A549 (cell line): ENCODE measurements at regions not wholly inside any gene's neighbourhood (a gene's known extent, or its start where the extent isn't known, plus 50 kb on each side); places are given as distances from the start of the nearest gene placed in this dataset.

Source experiments
- ATAC-seq, 2 experiments: fragments of 200-7000 bp in 1 of 2; fragments of >200 bp in 1 of 2; cut with Nextera tagmentation in 1 of 2; cut with Tn5 transposase in 1 of 2; 3 replicates each; pipeline versions ENCODE4 v1.8.0 to v1.9.1; 2018 to 2020; ENCODE audit warnings: mild to moderate bottlenecking in 1 of 2, moderate library complexity in 1 of 2
- CTCF ChIA-PET: fragments of 300-600 bp; sonication (Branson Sonifier 250); formaldehyde crosslinking; extraction: SDS; loops from one replicate; lab custom pipeline; 2021; ENCODE audit warnings: antibody characterized with exemption, inconsistent platforms; lab: Yijun Ruan, JAX
- POLR2A ChIA-PET: fragments of 350-600 bp; formaldehyde crosslinking; extraction: SDS; loops from one replicate; lab custom pipeline; 2021; ENCODE audit warnings: antibody characterized with exemption, inconsistent platforms; lab: Yijun Ruan, JAX
- DNase-seq, 2 experiments: peaks; one replicate each; pipeline versions ENCODE4 v3.0.0 to v3.0.0-alpha.2; 2011 to 2016; ENCODE audit warnings: low read depth in 1 of 2, low spot score in 1 of 2
- FAIRE-seq: peaks from 2 replicates; lab custom pipeline; 2011; peaks lifted over from hg19 to GRCh38; lab: Jason Lieb, UNC
- H3K27ac ChIP-seq, 2 experiments: fragments of >200 bp; sonication (Bioruptor Twin); formaldehyde crosslinking; 3 replicates each; pipeline ENCODE4 v1.5.1; 2016 to 2017
- H3K4me1 ChIP-seq: fragments of >200 bp; sonication (Bioruptor Twin); formaldehyde crosslinking; 3 replicates; pipeline ENCODE4 v1.6.1; 2016
- H3K4me2 ChIP-seq: fragments of >200 bp; sonication (Bioruptor Twin); formaldehyde crosslinking; 3 replicates; pipeline ENCODE4 v1.6.1; 2016
- H3K4me3 ChIP-seq: fragments of >200 bp; sonication (Bioruptor Twin); formaldehyde crosslinking; 3 replicates; pipeline ENCODE4 v1.5.1; 2016
- H3K9me3 ChIP-seq: fragments of >200 bp; sonication (Bioruptor Twin); formaldehyde crosslinking; 3 replicates; pipeline ENCODE4 v1.6.1; 2016
- CBX2 ChIP-seq: fragments of 200-600 bp; sonication (generic); IDR thresholded peaks from 2 replicates; pipeline ENCODE4 v1.6.1; 2016; ENCODE audit warnings: low read depth, mild to moderate bottlenecking, borderline replicate concordance
- CEBPB ChIP-seq, 2 experiments: fragments of >200 bp in 1 of 2; sonication (Bioruptor Twin) in 1 of 2; formaldehyde crosslinking in 1 of 2; IDR thresholded peaks; 2 replicates each; pipeline ENCODE4 v1.6.1; 2012 to 2016
- CHD2 ChIP-seq: fragments of 150-350 bp; IDR thresholded peaks from 2 replicates; pipeline ENCODE4 v1.6.1; 2014; ENCODE audit warnings: low read length; ENCODE audit not compliant: partially characterized antibody
- CHD4 ChIP-seq: fragments of 200-600 bp; sonication (generic); IDR thresholded peaks from 2 replicates; pipeline ENCODE4 v1.6.1; 2016; ENCODE audit warnings: antibody characterized with exemption, mild to moderate bottlenecking, borderline replicate concordance
- EP300 ChIP-seq, 2 experiments: fragments of >200 bp; sonication (Bioruptor Twin); formaldehyde crosslinking; IDR thresholded peaks; 2 replicates in 1 of 2; 3 replicates in 1 of 2; pipeline ENCODE4 v1.6.1; 2016 to 2017
- FOSL2 ChIP-seq, 2 experiments: fragments of 450-650 bp in 1 of 2; fragments of >200 bp in 1 of 2; sonication (Bioruptor Twin) in 1 of 2; formaldehyde crosslinking; IDR thresholded peaks; 2 replicates each; pipeline versions ENCODE4 v1.5.0 to v1.6.1; 2016 to 2020; ENCODE audit warnings: mild to moderate bottlenecking in 1 of 2, moderate library complexity in 1 of 2
- FOXS1 ChIP-seq: fragments of 250-450 bp; sonication (Bioruptor Pico); IDR thresholded peaks from 2 replicates; pipeline ENCODE4 v1.5.0; 2020; ENCODE audit warnings: mild to moderate bottlenecking, moderate library complexity
- GATA3 ChIP-seq: IDR thresholded peaks from 2 replicates; pipeline ENCODE4 v1.6.1; 2012; ENCODE audit warnings: borderline replicate concordance
- HDAC2 ChIP-seq: fragments of 200-600 bp; sonication (generic); IDR thresholded peaks from 2 replicates; pipeline ENCODE4 v1.6.1; 2016
- HOXA7 ChIP-seq: fragments of 250-450 bp; sonication (Bioruptor Pico); IDR thresholded peaks from 2 replicates; pipeline ENCODE4 v1.5.0; 2020; ENCODE audit warnings: mild to moderate bottlenecking, moderate library complexity
- JUNB ChIP-seq: fragments of >200 bp; sonication (Bioruptor Twin); formaldehyde crosslinking; IDR thresholded peaks from 2 replicates; pipeline ENCODE4 v1.6.1; 2016
- KDM1A ChIP-seq: fragments of 200-600 bp; sonication (generic); IDR thresholded peaks from 2 replicates; pipeline ENCODE4 v1.6.1; 2016; ENCODE audit warnings: low read depth, mild to moderate bottlenecking
- KDM5A ChIP-seq: fragments of 200-600 bp; sonication (generic); IDR thresholded peaks from 2 replicates; pipeline ENCODE4 v1.6.1; 2016; ENCODE audit warnings: antibody characterized with exemption, mild to moderate bottlenecking
- MAZ ChIP-seq: fragments of 150-350 bp; IDR thresholded peaks from 2 replicates; pipeline ENCODE4 v1.6.1; 2014; ENCODE audit warnings: antibody characterized with exemption, low read depth, low read length, borderline replicate concordance
- MYC ChIP-seq: IDR thresholded peaks from 2 replicates; pipeline ENCODE4 v1.6.1; 2012; ENCODE audit warnings: mild to moderate bottlenecking, inconsistent platforms, low read length, improper control_type of control experiment, borderline replicate concordance
- PHF8 ChIP-seq: fragments of 200-600 bp; sonication (generic); IDR thresholded peaks from 2 replicates; pipeline ENCODE4 v1.6.1; 2016; ENCODE audit warnings: low read depth, mild to moderate bottlenecking, antibody characterized with exemption, moderate library complexity, borderline replicate concordance
- RFX5 ChIP-seq: fragments of 450-650 bp; IDR thresholded peaks from 2 replicates; pipeline ENCODE4 v1.7.1; 2014; ENCODE audit warnings: antibody characterized with exemption, mild to moderate bottlenecking, moderate library complexity
- ZC3H11A ChIP-seq: fragments of 450-650 bp; IDR thresholded peaks from 2 replicates; pipeline ENCODE4 v1.6.1; 2014; ENCODE audit warnings: antibody characterized with exemption, mild to moderate bottlenecking
- ZSCAN20 ChIP-seq: fragments of 250-450 bp; sonication (Bioruptor Pico); IDR thresholded peaks from 2 replicates; pipeline ENCODE4 v1.8.0; 2022; ENCODE audit warnings: mild to moderate bottlenecking, moderate library complexity
- WGBS: methylation state at CpG from one replicate; pipeline ENCODE4 v1.1.6; 2017; ENCODE audit errors: missing lambda C conversion rate; 5-methylcytosine and 5-hydroxymethylcytosine counted together
- TF ChIP-seq, protein P1 (sequence below): fragments of 200-600 bp; sonication (generic); IDR thresholded peaks from 2 replicates; pipeline ENCODE4 v1.6.1; 2016; ENCODE audit warnings: antibody characterized with exemption, mild to moderate bottlenecking, moderate library complexity
- TF ChIP-seq, protein P2 (sequence below): fragments of >200 bp; sonication (Bioruptor Twin); formaldehyde crosslinking; IDR thresholded peaks from 3 replicates; pipeline ENCODE4 v1.6.1; 2016
- TF ChIP-seq, protein P3 (sequence below): fragments of 450-650 bp; IDR thresholded peaks from 2 replicates; pipeline ENCODE4 v1.6.1; 2014; ENCODE audit warnings: antibody characterized with exemption
- TF ChIP-seq, protein P4 (sequence below): fragments of 250-450 bp; sonication (Bioruptor Pico); IDR thresholded peaks from 2 replicates; pipeline ENCODE4 v1.5.0; 2021; ENCODE audit warnings: mild to moderate bottlenecking, moderate library complexity, borderline replicate concordance
- TF ChIP-seq, protein P5 (sequence below): IDR thresholded peaks from 2 replicates; pipeline ENCODE4 v1.6.1; 2012

DNA sequence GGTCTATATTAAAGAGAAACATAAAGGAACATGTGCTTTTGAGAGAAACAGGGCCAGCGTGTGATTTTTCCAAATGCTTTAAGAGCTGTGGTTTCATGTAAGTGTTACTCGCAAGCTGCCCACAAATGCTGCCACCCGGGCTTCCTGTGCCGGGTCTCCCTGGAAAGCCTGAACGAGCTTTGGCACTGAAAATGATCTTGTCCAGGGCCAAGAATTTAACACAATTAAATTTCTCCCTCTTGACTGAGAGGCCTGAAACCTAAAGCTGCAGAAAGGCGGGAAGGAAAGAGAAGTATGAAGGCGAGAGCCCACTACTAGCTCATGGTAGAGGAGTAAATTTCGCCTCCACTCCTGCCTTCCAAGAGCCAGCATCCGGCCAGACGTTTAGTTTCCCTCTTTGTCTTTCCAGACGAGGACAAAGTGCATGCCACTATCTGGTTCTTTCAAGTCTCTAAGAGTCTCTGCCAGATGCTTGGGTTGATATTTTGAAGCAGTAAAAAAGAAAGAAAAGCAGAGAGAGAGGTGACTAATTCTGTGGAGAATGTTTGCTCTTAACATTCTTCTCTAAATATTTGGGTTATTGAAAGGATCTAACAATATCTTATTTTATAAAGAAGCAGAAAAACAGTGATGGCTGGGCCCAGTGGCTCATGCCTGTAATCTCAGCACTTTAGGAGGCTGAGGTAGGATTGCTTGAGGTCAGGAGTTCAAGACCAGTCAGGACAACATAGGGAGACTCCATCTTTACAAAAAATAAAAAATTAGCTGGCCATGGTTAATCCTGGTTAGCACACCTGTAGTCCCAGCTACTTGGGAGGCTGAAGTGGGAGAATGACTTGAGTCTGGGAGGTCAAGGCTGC, 100.0 kb upstream of the HNRNPU start (continued):
- peak; percentile 32 for TF ChIP-seq JUNB
- TF ChIP-seq, protein P1, sequence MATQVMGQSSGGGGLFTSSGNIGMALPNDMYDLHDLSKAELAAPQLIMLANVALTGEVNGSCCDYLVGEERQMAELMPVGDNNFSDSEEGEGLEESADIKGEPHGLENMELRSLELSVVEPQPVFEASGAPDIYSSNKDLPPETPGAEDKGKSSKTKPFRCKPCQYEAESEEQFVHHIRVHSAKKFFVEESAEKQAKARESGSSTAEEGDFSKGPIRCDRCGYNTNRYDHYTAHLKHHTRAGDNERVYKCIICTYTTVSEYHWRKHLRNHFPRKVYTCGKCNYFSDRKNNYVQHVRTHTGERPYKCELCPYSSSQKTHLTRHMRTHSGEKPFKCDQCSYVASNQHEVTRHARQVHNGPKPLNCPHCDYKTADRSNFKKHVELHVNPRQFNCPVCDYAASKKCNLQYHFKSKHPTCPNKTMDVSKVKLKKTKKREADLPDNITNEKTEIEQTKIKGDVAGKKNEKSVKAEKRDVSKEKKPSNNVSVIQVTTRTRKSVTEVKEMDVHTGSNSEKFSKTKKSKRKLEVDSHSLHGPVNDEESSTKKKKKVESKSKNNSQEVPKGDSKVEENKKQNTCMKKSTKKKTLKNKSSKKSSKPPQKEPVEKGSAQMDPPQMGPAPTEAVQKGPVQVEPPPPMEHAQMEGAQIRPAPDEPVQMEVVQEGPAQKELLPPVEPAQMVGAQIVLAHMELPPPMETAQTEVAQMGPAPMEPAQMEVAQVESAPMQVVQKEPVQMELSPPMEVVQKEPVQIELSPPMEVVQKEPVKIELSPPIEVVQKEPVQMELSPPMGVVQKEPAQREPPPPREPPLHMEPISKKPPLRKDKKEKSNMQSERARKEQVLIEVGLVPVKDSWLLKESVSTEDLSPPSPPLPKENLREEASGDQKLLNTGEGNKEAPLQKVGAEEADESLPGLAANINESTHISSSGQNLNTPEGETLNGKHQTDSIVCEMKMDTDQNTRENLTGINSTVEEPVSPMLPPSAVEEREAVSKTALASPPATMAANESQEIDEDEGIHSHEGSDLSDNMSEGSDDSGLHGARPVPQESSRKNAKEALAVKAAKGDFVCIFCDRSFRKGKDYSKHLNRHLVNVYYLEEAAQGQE = no peak
- no peak for TF ChIP-seq ZC3H11A
- TF ChIP-seq MYC = no peak
- TF ChIP-seq, protein P2, sequence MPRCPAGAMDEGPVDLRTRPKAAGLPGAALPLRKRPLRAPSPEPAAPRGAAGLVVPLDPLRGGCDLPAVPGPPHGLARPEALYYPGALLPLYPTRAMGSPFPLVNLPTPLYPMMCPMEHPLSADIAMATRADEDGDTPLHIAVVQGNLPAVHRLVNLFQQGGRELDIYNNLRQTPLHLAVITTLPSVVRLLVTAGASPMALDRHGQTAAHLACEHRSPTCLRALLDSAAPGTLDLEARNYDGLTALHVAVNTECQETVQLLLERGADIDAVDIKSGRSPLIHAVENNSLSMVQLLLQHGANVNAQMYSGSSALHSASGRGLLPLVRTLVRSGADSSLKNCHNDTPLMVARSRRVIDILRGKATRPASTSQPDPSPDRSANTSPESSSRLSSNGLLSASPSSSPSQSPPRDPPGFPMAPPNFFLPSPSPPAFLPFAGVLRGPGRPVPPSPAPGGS = peak; percentile 62; the same call in 1 of the 3 replicates
- 0 out of 4 replicates have a peak, but pooled peaks of 1 of the 2 experiments have one; percentile 8 for TF ChIP-seq CEBPB (IDR thresholded peaks at IDR 0.05)
- TF ChIP-seq GATA3 = peak; percentile 51; the same call in 1 of the 2 replicates

DNA sequence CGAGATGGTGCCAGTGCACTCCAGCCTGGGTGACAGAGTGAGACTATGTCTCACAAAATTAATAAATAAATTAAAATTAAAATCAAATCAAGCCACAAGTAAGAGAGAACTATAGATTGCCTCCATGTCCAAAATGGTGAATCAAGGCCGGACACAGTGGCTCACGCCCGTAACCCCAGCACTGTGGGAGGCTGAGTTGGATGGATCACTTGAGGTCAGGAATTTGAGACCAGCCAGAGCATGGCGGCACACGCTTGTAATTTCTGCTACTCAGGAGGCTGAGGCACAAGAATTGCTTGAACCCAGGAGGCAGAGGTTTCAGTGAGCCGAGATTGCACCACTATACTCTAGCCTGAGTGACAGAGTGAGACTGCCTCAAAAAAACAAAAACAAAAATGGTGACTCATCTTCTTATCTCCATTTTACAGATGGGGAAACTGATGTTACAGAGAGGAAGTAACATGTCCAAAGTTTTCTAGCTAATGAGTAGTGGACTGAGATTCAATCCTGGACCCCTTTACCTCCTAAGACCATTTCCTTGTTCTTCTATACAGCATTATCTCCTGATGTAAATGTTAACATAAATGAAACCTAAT, 99.0 kb upstream of the HNRNPU start:
- Histone ChIP-seq H3K27ac (peak overlapping the region; percentile 86), H3K4me1 (peaks cover 53% of the 10 kb centered on the region), H3K4me2 (peak overlapping the region; percentile 83), H3K4me3 (no peak overlapping the region), H3K9me3 (no peaks in the 10 kb centered on the region)
- DNase-seq (no peak), FAIRE-seq (no peak), ATAC-seq (no peak)
- POLR2A ChIA-PET = interaction anchor here (1.2 to 2.9 kb wide), 2 partner anchors 10 to 99 kb away, joined by 8 to 38 read pairs; partner anchors contain the start of gene HNRNPU
- WGBS = 87% methylated on average over 7 of the region's 7 CpGs
- TF ChIP-seq KDM1A (peak; percentile 39; the same call in 1 of the 2 replicates), FOSL2 (IDR thresholded peaks at IDR 0.05) (no peak), FOSL2 (CRISPR knock-in tag; IDR thresholded peaks at IDR 0.05) (peak; percentile 89), RFX5 (no peak), CHD4 (0 out of 2 replicates have a peak, but pooled peaks have one; percentile 76), ZSCAN20 (CRISPR knock-in tag) (no peak)
- CTCF ChIA-PET = interaction anchor here (0.7 to 1.5 kb wide), 5 partner anchors 11 to 162 kb away, joined by 3 to 7 read pairs (median 4); no protein-coding TSS in a partner anchor

DNA sequence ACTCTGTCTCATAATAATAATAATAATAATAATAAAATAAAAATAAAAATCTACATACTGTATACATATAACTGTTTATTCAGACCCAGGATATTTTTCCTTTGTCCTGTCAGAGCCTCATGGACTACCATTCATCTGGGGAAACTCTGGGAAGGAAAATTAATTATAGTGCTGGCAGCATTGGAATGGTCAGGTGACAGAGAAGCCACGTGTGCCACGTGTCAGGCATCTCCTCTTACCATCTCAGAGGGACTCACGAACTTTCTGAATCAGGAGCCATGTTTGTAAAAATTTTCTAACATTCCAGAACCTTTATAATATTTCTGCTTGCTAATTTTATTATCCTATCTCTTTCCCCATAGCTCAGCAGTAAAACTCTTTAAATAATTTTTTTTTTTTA, 97.8 kb upstream of the HNRNPU start:
- ATAC-seq (no peak), FAIRE-seq (no peak), DNase-seq (no peak)
- Histone ChIP-seq H3K9me3 (no peaks in the 10 kb centered on the region), H3K4me1 (peaks cover 51% of the 10 kb centered on the region), H3K4me3 (no peak overlapping the region), H3K27ac (peak overlapping the region; percentile 86; a peak in 3 of 6 replicates), H3K4me2 (no peak overlapping the region)
- WGBS = 86% methylated on average over 3 of the region's 3 CpGs
- ChIA-PET CTCF (no interaction called here), POLR2A (no interaction called here)
- TF ChIP-seq HOXA7 (CRISPR knock-in tag) (no peak), MAZ (no peak), KDM5A (no peak), FOSL2 (IDR thresholded peaks at IDR 0.05) (no peak), FOSL2 (CRISPR knock-in tag; IDR thresholded peaks at IDR 0.05) (no peak), ZC3H11A (no peak), CHD2 (no peak), FOXS1 (CRISPR knock-in tag) (no peak), PHF8 (no peak), EP300 (IDR thresholded peaks at IDR 0.05) (no peak), JUNB (no peak), HDAC2 (no peak), CBX2 (no peak)
- TF ChIP-seq, protein P3, sequence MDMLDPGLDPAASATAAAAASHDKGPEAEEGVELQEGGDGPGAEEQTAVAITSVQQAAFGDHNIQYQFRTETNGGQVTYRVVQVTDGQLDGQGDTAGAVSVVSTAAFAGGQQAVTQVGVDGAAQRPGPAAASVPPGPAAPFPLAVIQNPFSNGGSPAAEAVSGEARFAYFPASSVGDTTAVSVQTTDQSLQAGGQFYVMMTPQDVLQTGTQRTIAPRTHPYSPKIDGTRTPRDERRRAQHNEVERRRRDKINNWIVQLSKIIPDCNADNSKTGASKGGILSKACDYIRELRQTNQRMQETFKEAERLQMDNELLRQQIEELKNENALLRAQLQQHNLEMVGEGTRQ = no peak
- TF ChIP-seq, protein P4, sequence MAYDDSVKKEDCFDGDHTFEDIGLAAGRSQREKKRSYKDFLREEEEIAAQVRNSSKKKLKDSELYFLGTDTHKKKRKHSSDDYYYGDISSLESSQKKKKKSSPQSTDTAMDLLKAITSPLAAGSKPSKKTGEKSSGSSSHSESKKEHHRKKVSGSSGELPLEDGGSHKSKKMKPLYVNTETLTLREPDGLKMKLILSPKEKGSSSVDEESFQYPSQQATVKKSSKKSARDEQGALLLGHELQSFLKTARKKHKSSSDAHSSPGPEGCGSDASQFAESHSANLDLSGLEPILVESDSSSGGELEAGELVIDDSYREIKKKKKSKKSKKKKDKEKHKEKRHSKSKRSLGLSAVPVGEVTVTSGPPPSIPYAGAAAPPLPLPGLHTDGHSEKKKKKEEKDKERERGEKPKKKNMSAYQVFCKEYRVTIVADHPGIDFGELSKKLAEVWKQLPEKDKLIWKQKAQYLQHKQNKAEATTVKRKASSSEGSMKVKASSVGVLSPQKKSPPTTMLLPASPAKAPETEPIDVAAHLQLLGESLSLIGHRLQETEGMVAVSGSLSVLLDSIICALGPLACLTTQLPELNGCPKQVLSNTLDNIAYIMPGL (CRISPR knock-in tag) = no peak
- TF ChIP-seq, protein P5, sequence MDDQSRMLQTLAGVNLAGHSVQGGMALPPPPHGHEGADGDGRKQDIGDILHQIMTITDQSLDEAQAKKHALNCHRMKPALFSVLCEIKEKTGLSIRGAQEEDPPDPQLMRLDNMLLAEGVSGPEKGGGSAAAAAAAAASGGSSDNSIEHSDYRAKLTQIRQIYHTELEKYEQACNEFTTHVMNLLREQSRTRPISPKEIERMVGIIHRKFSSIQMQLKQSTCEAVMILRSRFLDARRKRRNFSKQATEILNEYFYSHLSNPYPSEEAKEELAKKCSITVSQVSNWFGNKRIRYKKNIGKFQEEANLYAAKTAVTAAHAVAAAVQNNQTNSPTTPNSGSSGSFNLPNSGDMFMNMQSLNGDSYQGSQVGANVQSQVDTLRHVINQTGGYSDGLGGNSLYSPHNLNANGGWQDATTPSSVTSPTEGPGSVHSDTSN = no peak
